GM21786 (cell line): ENCODE measurements at regions not wholly inside any gene's neighbourhood (a gene's known extent, or its start where the extent isn't known, plus 50 kb on each side); places are given as distances from the start of the nearest gene placed in this dataset.

Source experiments
- ATAC-seq: cut with Tn5 transposase; IDR thresholded peaks from one replicate; pipeline ENCODE4 v1.9.1; 2021; ENCODE audit not compliant: unreplicated experiment

GRCh38 chr16:65988024-65988595 lies 378.4 kb upstream of the CDH5 start:
- no peak for ATAC-seq

GRCh38 chr16:65984296-65984695 lies 382.2 kb upstream of the CDH5 start:
- ATAC-seq = no peak

- ATAC-seq = no peak
These were observed 385.4 kb upstream of the CDH5 start for GRCh38 chr16:65981057-65981456.

- ATAC-seq = no peak
These were observed 391.3 kb upstream of the CDH5 start for GRCh38 chr16:65975049-65975708.

- ATAC-seq = no peak
These were observed 399.1 kb upstream of the CDH5 start for GRCh38 chr16:65967376-65967775.

GRCh38 chr16:65965628-65966027 lies 400.9 kb upstream of the CDH5 start:
- no peak for ATAC-seq

GRCh38 chr16:65964752-65965151 lies 401.7 kb upstream of the CDH5 start:
- ATAC-seq = no peak

GRCh38 chr16:65961476-65962143 lies 404.9 kb upstream of the CDH5 start:
- ATAC-seq = no peak

GRCh38 chr16:65959983-65960382 lies 406.5 kb upstream of the CDH5 start:
- ATAC-seq = no peak

- ATAC-seq = no peak
These were observed 408.4 kb upstream of the CDH5 start for GRCh38 chr16:65958086-65958485.

GRCh38 chr16:65956100-65956499 lies 410.4 kb upstream of the CDH5 start:
- ATAC-seq = no peak

- no peak for ATAC-seq
These were observed 412.0 kb upstream of the CDH5 start for GRCh38 chr16:65954446-65954845.

GRCh38 chr16:65950211-65950610 lies 416.3 kb upstream of the CDH5 start:
- ATAC-seq = no peak

- ATAC-seq = no peak
These were observed 418.1 kb upstream of the CDH5 start for GRCh38 chr16:65948361-65948760.

- ATAC-seq = no peak
These were observed 418.5 kb upstream of the CDH5 start for GRCh38 chr16:65947951-65948350.

GRCh38 chr16:65945493-65945892 lies 421.0 kb upstream of the CDH5 start:
- ATAC-seq = no peak

GRCh38 chr16:65944361-65944760 lies 422.1 kb upstream of the CDH5 start:
- ATAC-seq = no peak

GRCh38 chr16:65940711-65941110 lies 425.8 kb upstream of the CDH5 start:
- ATAC-seq = no peak

GRCh38 chr16:65938083-65938482 lies 428.4 kb upstream of the CDH5 start:
- no peak for ATAC-seq

- no peak for ATAC-seq
These were observed 429.0 kb upstream of the CDH5 start for GRCh38 chr16:65937455-65937854.

- no peak for ATAC-seq
These were observed 430.4 kb upstream of the CDH5 start for GRCh38 chr16:65936096-65936495.

GRCh38 chr16:65934443-65934842 lies 432.0 kb upstream of the CDH5 start:
- no peak for ATAC-seq

GRCh38 chr16:65933703-65934102 lies 432.8 kb upstream of the CDH5 start:
- ATAC-seq = no peak
